ENCODE measurements at regions not wholly inside any gene's neighbourhood (a gene's known extent, or its start where the extent isn't known, plus 50 kb on each side); places are given as distances from the start of the nearest gene placed in this dataset.

DNA sequence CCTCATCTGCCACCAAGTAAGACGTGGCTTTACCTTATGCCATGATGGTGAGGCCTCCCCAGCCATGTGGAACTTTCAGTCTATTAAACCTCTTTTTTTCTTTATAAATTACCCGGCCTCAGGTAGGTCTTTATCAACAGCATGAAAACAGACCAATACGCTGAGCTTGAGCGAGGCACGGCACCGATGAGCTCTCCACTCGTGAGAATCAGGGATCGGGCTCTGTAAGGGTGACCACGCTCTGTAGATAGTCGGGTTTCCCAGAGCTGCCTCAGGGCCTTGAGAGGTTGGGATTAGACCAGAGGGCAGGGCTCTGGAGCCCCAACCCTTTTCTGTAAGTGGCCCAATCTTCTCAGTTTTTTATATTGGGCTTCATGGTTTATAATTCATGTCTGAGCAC lies 360.3 kb upstream of the MYT1L start:
- Histone ChIP-seq H3K4me1 (peaks cover 0 to 4% (median under 1%) of the 10 kb centered on the region in 6 donors), H3K27me3 (replicated peaks in 1 of 7) (peaks cover 0 to 57% (median 0%) of the 10 kb centered on the region in 7 donors), H3K4me3 (no peak overlapping the region), H3K9me3 (no peaks in the 10 kb centered on the region), H3K36me3 (no peaks in the 10 kb centered on the region), H3K27ac (no peak overlapping the region)
- intact Hi-C loops (cut with DNase I; ENCODE audit: low total_unique reads) = no loop called here
- no peak for DNase-seq
- TF ChIP-seq, protein P1, sequence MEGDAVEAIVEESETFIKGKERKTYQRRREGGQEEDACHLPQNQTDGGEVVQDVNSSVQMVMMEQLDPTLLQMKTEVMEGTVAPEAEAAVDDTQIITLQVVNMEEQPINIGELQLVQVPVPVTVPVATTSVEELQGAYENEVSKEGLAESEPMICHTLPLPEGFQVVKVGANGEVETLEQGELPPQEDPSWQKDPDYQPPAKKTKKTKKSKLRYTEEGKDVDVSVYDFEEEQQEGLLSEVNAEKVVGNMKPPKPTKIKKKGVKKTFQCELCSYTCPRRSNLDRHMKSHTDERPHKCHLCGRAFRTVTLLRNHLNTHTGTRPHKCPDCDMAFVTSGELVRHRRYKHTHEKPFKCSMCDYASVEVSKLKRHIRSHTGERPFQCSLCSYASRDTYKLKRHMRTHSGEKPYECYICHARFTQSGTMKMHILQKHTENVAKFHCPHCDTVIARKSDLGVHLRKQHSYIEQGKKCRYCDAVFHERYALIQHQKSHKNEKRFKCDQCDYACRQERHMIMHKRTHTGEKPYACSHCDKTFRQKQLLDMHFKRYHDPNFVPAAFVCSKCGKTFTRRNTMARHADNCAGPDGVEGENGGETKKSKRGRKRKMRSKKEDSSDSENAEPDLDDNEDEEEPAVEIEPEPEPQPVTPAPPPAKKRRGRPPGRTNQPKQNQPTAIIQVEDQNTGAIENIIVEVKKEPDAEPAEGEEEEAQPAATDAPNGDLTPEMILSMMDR (IDR thresholded peaks at IDR 0.05 in 8 of 11, conservative IDR thresholded peaks at IDR 0.05 in 3 of 11) = no peak
- TF ChIP-seq POLR2AphosphoS5 (IDR thresholded peaks at IDR 0.05) (no peak), POLR2A (IDR thresholded peaks at IDR 0.05) (no peak)
- WGBS, 5 donors = 88 to 94% (median 93%) methylated on average over 10 of the region's 10 CpGs

DNA sequence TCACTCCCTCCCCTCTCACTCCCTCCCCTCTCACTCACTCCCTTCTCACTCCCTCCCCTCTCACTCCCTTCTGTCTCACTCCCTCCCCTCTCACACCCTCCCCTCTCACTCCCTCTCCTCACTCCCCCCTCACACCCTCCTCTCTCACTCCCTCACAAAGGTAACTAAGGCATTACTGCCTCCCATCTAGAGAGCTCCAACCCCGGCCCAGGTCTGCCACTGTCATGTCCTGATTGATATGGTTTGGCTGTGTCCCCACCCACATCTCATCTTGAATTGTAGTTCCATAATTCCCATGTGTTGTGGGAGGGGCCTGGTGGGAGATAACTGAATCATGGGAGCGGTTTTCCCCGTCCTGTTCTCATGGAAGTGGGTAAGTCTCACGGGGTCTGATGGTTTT lies 359.9 kb upstream of the MYT1L start:
- 68 to 89% (median 76%) methylated on average over 4 of the region's 4 CpGs for WGBS, 5 donors
- no peak overlapping the region for H3K27ac ChIP-seq
- intact Hi-C loops (cut with DNase I; ENCODE audit: low total_unique reads) = no loop called here
- H3K27me3 ChIP-seq (replicated peaks in 1 of 7) = peaks cover 0 to 53% (median 0%) of the 10 kb centered on the region in 7 donors
- no peaks in the 10 kb centered on the region for H3K36me3 ChIP-seq
- no peak overlapping the region for H3K4me3 ChIP-seq
- peaks cover 0 to 8% (median 2%) of the 10 kb centered on the region in 6 donors for H3K4me1 ChIP-seq
- DNase-seq = no peak
- TF ChIP-seq, protein P1 (IDR thresholded peaks at IDR 0.05 in 8 of 11, conservative IDR thresholded peaks at IDR 0.05 in 3 of 11) = no peak
- no peak for TF ChIP-seq POLR2A (IDR thresholded peaks at IDR 0.05)
- TF ChIP-seq POLR2AphosphoS5 (IDR thresholded peaks at IDR 0.05) = no peak
- no peaks in the 10 kb centered on the region for H3K9me3 ChIP-seq

DNA sequence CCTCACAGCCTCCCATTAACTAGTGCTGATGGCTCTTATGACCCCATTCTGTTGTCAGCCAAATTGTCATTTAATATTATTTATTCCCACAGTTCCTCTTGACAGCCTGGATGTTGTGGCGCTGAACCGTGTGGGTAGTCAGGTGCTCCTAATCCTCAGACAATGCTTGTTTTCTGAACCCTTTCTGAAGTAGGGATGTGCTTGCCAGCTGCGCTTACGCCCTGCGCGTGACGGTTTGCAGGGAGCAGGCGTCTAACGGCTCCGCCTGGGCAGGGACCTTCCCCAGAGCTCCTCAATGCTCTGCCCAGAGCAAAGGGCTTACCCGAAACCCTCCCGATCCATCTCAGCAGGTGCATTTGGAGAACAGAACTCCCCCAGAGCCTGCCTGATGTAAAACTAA lies 358.2 kb upstream of the MYT1L start:
- Histone ChIP-seq H3K27ac (no peak overlapping the region), H3K36me3 (no peaks in the 10 kb centered on the region), H3K4me3 (no peak overlapping the region), H3K4me1 (peaks cover 0 to 11% (median 2%) of the 10 kb centered on the region in 6 donors), H3K27me3 (replicated peaks in 1 of 7) (peaks cover 0 to 36% (median 0%) of the 10 kb centered on the region in 7 donors), H3K9me3 (no peaks in the 10 kb centered on the region)
- no peak for TF ChIP-seq POLR2A (IDR thresholded peaks at IDR 0.05)
- no peak for TF ChIP-seq POLR2AphosphoS5 (IDR thresholded peaks at IDR 0.05)
- TF ChIP-seq, protein P1 (IDR thresholded peaks at IDR 0.05 in 8 of 11, conservative IDR thresholded peaks at IDR 0.05 in 3 of 11) = no peak
- WGBS, 5 donors = 88 to 97% (median 94%) methylated on average over 12 of the region's 12 CpGs
- intact Hi-C loops (cut with DNase I; ENCODE audit: low total_unique reads) = no loop called here
- no peak for DNase-seq

DNA sequence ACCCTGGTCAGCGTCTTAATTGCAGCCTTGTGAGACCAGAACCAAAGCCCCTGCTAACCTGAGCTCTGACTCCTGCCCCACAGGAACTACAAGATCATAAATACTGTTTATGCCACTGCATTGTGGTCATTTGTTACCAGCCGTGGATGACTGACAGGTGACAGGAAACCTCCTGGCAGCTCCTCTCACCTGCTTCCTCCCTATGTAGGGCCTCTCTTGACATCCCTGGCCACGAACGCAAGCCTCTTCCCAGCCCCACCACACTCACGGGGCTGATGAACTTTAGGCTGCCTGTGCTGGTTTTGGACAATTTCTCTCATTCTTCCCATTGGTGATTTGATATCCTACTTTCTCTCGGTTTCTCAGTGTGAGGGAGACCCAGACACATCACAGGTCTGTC lies 357.2 kb upstream of the MYT1L start:
- intact Hi-C loops (cut with DNase I; ENCODE audit: low total_unique reads) = no loop called here

More for the DNA sequence above, 357.2 kb upstream of the MYT1L start:
- no peak for DNase-seq
- Histone ChIP-seq H3K4me1 (peaks cover 0 to 11% (median 2%) of the 10 kb centered on the region in 6 donors), H3K27ac (no peak overlapping the region), H3K4me3 (no peak overlapping the region), H3K36me3 (no peaks in the 10 kb centered on the region), H3K9me3 (no peaks in the 10 kb centered on the region), H3K27me3 (replicated peaks in 1 of 7) (peaks cover 0 to 35% (median 0%) of the 10 kb centered on the region in 7 donors)
- TF ChIP-seq, protein P1 (IDR thresholded peaks at IDR 0.05 in 8 of 11, conservative IDR thresholded peaks at IDR 0.05 in 3 of 11) = no peak
- WGBS, 5 donors = 27 to 49% (median 34%) methylated on average over 6 of the region's 6 CpGs

All from spleen (tissue), 11 donors.